WTC11 (cell line): ENCODE measurements at regions not wholly inside any gene's neighbourhood (a gene's known extent, or its start where the extent isn't known, plus 50 kb on each side); places are given as distances from the start of the nearest gene placed in this dataset.
"Not testable (repeated sequence)": the region's sequence is repeated elsewhere in the genome, so short reads cannot be mapped to it uniquely, and the experiment has no call there.

Experiments used
- ATAC-seq: fragments of 200-7000 bp; cut with Tn5 transposase; 2 replicates; pipeline ENCODE4 v1.10.0; 2021; ENCODE audit warnings: mild to moderate bottlenecking, moderate library complexity
- CTCF ChIA-PET: fragments of 300-600 bp; sonication (Branson Sonifier 250); formaldehyde crosslinking; loops from one replicate; lab custom pipeline; 2021; ENCODE audit warnings: antibody characterized with exemption; lab: Charles Lee
- POLR2A ChIA-PET: fragments of 350-600 bp; sonication (Branson Sonifier 250); formaldehyde crosslinking; loops from one replicate; lab custom pipeline; 2021; ENCODE audit warnings: antibody characterized with exemption; lab: Charles Lee
- DNase-seq: peaks from one replicate; pipeline ENCODE4 v3.0.0; 2021; ENCODE audit warnings: low spot score
- H3K27ac Mint-ChIP-seq: 2 replicates; pipeline ENCODE4 v1.8.0; 2021; ENCODE audit warnings: mixed read lengths
- H3K27me3 Mint-ChIP-seq: 2 replicates; pipeline ENCODE4 v1.8.0; 2021; ENCODE audit warnings: low read depth, mild to moderate bottlenecking, moderate library complexity, mixed read lengths
- H3K36me3 Mint-ChIP-seq: 2 replicates; pipeline ENCODE4 v1.8.0; 2021; ENCODE audit warnings: mixed read lengths
- H3K4me1 Mint-ChIP-seq: 2 replicates; pipeline ENCODE4 v1.8.0; 2022; ENCODE audit warnings: mixed read lengths
- H3K4me3 Mint-ChIP-seq: 2 replicates; pipeline ENCODE4 v1.8.0; 2021; ENCODE audit warnings: mild to moderate bottlenecking, moderate library complexity, mixed read lengths
- H3K9me3 Mint-ChIP-seq: 2 replicates; pipeline ENCODE4 v1.8.0; 2021; ENCODE audit warnings: mixed read lengths
- GABPB1 ChIP-seq: sonication (generic); formaldehyde crosslinking; IDR thresholded peaks from 2 replicates; pipeline ENCODE4 v1.8.1; 2023; ENCODE audit warnings: mild to moderate bottlenecking, missing genetic modification reagents

DNA sequence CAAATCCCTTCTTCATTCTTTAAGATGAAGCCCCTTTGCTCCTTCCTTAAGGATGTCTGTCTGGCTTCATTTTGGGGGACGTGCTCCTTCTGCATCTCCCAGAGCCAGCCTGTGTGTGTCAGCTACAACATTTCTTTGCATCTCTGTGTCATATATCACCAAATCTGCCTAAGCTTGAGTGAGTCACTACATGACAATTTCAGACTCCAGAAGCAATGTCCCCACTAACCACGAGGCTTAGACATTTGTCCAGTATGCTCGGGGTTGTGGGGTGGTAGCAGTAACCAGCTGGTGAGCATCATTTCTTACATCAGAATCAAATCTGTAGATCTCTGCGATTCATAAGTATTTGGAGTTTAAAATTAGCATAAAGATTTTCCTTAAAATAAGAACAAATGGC, 54.1 kb upstream of the USP14 start:
- ATAC-seq, POLR2A ChIA-PET: not testable (repeated sequence)

GRCh38 chr18:105161-106053, 53.0 kb upstream of the USP14 start:
- not testable (repeated sequence) for ATAC-seq
- peaks cover 58% of the 10 kb centered on the region for H3K9me3 Mint-ChIP-seq

More for the DNA sequence above, 54.1 kb upstream of the USP14 start:
- H3K27ac Mint-ChIP-seq, DNase-seq, H3K4me3 Mint-ChIP-seq, CTCF ChIA-PET, H3K4me1 Mint-ChIP-seq: not testable (repeated sequence)
- H3K27me3 Mint-ChIP-seq = peaks cover 25% of the 10 kb centered on the region
- peaks cover 47% of the 10 kb centered on the region for H3K36me3 Mint-ChIP-seq
- H3K9me3 Mint-ChIP-seq = peaks cover 57% of the 10 kb centered on the region

DNA sequence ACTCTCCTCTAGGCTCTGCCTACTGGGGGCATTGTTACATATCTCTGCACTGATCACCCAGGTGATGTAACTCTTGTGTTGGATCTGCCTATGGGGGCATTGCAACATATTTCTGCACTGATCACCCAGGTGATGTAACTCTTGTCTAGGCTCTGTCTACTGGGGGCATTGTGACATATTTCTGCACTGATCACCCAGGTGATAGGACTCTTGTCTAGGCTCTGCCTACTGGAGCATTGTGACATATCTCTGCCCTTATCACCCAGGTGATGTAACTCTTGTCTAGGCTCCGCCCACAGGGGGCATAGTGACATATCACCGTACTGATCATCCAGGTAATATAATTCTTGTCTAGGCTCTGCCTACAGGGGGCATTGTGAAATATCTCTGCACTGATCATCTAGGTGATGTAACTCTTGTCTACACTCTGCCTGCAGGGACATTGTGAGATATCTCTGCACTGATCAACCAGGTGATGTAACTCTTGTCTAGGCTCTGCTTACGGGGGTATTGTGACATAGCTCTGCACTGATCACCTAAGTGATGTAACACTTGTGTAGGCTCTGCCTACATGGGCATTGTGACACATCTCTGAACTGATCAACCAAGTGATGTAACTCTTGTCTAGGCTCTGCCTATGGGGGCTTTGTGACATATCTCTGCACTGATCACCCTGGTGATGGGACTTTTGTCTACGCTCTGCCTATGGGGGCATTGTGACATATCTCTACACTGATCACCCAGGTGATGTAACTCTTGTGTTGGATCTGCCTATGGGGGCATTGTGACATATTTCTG, 52.1 kb upstream of the USP14 start:
- DNase-seq, POLR2A ChIA-PET, H3K4me3 Mint-ChIP-seq, H3K4me1 Mint-ChIP-seq, CTCF ChIA-PET, H3K27ac Mint-ChIP-seq, ATAC-seq: not testable (repeated sequence)
- Mint-ChIP-seq H3K27me3 (peaks cover 45% of the 10 kb centered on the region), H3K9me3 (peaks cover 59% of the 10 kb centered on the region), H3K36me3 (peaks cover 51% of the 10 kb centered on the region)

More at GRCh38 chr18:105161-106053, 53.0 kb upstream of the USP14 start:
- not testable (repeated sequence) for H3K27ac Mint-ChIP-seq
- peak; percentile 70 for TF ChIP-seq GABPB1 (CRISPR knock-in tag)
- TF ChIP-seq, all 79 proteins: peak for 1; not testable (repeated sequence) for 78
- Mint-ChIP-seq H3K27me3 (peaks cover 36% of the 10 kb centered on the region), H3K36me3 (peaks cover 50% of the 10 kb centered on the region)
- CTCF ChIA-PET, POLR2A ChIA-PET, H3K4me1 Mint-ChIP-seq, H3K4me3 Mint-ChIP-seq, DNase-seq: not testable (repeated sequence)

DNA sequence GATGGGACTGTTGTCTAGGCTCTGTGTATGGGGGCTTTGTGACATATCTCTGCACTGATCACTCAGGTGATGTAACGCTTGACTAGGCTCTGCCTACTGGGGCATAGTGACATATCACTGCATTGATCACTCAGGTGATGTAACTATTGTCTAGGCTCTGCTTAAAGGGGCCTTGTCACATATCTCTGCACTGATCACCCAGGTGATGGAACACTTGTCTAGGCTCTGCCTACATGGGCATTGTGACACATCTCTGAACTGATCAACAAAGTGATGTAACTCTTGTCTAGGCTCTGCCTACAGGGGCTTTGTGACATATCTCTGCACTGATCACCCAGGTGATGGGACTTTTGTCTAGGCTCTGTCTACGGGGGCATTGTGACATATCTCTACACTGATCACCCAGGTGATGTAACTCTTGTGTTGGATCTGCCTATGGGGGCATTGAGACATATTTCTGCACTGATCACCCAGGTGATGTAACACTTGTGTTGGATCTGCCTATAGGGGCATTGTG, 51.4 kb upstream of the USP14 start:
- H3K27ac Mint-ChIP-seq, H3K4me1 Mint-ChIP-seq, DNase-seq, ATAC-seq, H3K4me3 Mint-ChIP-seq, CTCF ChIA-PET, POLR2A ChIA-PET: not testable (repeated sequence)
- H3K9me3 Mint-ChIP-seq = peaks cover 53% of the 10 kb centered on the region
- H3K36me3 Mint-ChIP-seq = peaks cover 47% of the 10 kb centered on the region
- H3K27me3 Mint-ChIP-seq = peaks cover 48% of the 10 kb centered on the region

GRCh38 chr18:107464-107863, 50.9 kb upstream of the USP14 start:
- H3K4me3 Mint-ChIP-seq, POLR2A ChIA-PET, DNase-seq, H3K4me1 Mint-ChIP-seq, H3K27ac Mint-ChIP-seq, ATAC-seq, CTCF ChIA-PET: not testable (repeated sequence)
- peak; percentile 88 for TF ChIP-seq GABPB1 (CRISPR knock-in tag)
- peaks cover 48% of the 10 kb centered on the region for H3K27me3 Mint-ChIP-seq
- peaks cover 47% of the 10 kb centered on the region for H3K36me3 Mint-ChIP-seq
- H3K9me3 Mint-ChIP-seq = peaks cover 53% of the 10 kb centered on the region

DNA sequence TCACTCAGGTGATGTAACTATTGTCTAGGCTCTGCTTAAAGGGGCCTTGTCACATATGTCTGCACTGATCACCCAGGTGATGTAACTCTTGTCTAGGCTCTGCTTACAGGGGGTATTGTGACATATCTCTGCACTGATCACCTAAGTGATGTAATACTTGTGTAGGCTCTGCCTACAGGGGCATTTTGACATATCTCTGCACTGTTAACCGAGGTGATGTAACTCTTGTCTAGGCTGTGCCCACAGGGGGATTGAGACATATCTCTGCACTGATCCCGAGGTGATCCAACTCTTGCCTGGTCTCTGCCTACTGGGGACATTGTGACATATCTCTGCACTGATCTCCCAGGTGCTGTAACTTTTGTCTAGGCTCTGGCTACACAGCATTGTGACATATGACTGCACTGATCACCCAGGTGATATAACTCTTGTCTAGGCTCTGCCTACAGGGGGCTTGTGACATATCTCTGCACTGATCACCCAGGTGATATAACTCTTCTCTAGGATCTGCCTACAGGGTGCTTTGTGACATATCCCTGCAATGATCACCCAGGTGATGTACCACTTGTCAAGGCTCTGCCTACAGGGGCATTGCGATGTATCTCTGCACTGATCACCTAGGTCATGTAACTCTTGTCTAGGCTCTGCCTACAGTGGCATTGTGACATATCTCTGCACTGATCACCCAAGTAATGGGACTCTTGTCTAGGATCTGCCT, 50.3 kb upstream of the USP14 start:
- CTCF ChIA-PET, H3K27ac Mint-ChIP-seq, DNase-seq, ATAC-seq, POLR2A ChIA-PET, H3K4me3 Mint-ChIP-seq, H3K4me1 Mint-ChIP-seq: not testable (repeated sequence)
- H3K36me3 Mint-ChIP-seq = peaks cover 47% of the 10 kb centered on the region
- peaks cover 53% of the 10 kb centered on the region for H3K9me3 Mint-ChIP-seq
- H3K27me3 Mint-ChIP-seq = peaks cover 48% of the 10 kb centered on the region
